Activated B cell treated with CpG ODN at 0.5 μM for 24 hours (primary cell): ENCODE measurements at regions not wholly inside any gene's neighbourhood (a gene's known extent, or its start where the extent isn't known, plus 50 kb on each side); places are given as distances from the start of the nearest gene placed in this dataset.

ENCODE experiments used
- ATAC-seq: fragments of 200-7000 bp; cut with Tn5 transposase; one replicate; pipeline ENCODE4 v1.10.0; 2021; ENCODE audit warnings: low read depth, mild to moderate bottlenecking, moderate library complexity
- CTCF ChIA-PET: fragments of 350-600 bp; sonication (Branson Sonifier 250); formaldehyde crosslinking; loops from one replicate; lab custom pipeline; 2021; ENCODE audit warnings: antibody characterized with exemption; lab: Charles Lee
- POLR2A ChIA-PET: fragments of 350-600 bp; sonication (Branson Sonifier 250); formaldehyde crosslinking; loops from one replicate; lab custom pipeline; 2021; ENCODE audit warnings: antibody characterized with exemption; lab: Charles Lee
- DNase-seq: peaks from one replicate; pipeline ENCODE4 v3.0.0; 2022
- H3K27ac Mint-ChIP-seq: one replicate; pipeline ENCODE4 v1.8.0; 2020; ENCODE audit warnings: mixed read lengths
- H3K27me3 Mint-ChIP-seq: one replicate; pipeline ENCODE4 v1.8.0; 2021; ENCODE audit warnings: mixed read lengths
- H3K36me3 Mint-ChIP-seq: one replicate; pipeline ENCODE4 v1.8.0; 2021; ENCODE audit warnings: low read depth, mixed read lengths
- H3K4me1 Mint-ChIP-seq: one replicate; pipeline ENCODE4 v1.8.0; 2021; ENCODE audit warnings: mixed read lengths
- H3K4me3 Mint-ChIP-seq: one replicate; pipeline ENCODE4 v1.8.0; 2020; ENCODE audit warnings: mild to moderate bottlenecking, mixed read lengths
- H3K9me3 Mint-ChIP-seq: one replicate; pipeline ENCODE4 v1.8.0; 2020; ENCODE audit warnings: mixed read lengths
- intact Hi-C: fragments of 100-400 bp; cut with micrococcal nuclease; formaldehyde crosslinking; loops from one replicate; pipeline ENCODE4 v1.15.1; 2024
- TF ChIP-seq, protein P1 (sequence below): fragments of 200-600 bp; IDR thresholded peaks from one replicate; pipeline ENCODE4 v1.8.0; 2022; ENCODE audit warnings: antibody characterized with exemption, mild to moderate bottlenecking

- Mint-ChIP-seq H3K27me3 (no peaks in the 10 kb centered on the region), H3K4me1 (no peaks in the 10 kb centered on the region), H3K27ac (no peak overlapping the region), H3K9me3 (peaks cover 5% of the 10 kb centered on the region), H3K4me3 (no peak overlapping the region), H3K36me3 (no peaks in the 10 kb centered on the region)
- DNase-seq (no peak), ATAC-seq (no peak)
- CTCF ChIA-PET, result no interaction called here
- TF ChIP-seq, protein P1, sequence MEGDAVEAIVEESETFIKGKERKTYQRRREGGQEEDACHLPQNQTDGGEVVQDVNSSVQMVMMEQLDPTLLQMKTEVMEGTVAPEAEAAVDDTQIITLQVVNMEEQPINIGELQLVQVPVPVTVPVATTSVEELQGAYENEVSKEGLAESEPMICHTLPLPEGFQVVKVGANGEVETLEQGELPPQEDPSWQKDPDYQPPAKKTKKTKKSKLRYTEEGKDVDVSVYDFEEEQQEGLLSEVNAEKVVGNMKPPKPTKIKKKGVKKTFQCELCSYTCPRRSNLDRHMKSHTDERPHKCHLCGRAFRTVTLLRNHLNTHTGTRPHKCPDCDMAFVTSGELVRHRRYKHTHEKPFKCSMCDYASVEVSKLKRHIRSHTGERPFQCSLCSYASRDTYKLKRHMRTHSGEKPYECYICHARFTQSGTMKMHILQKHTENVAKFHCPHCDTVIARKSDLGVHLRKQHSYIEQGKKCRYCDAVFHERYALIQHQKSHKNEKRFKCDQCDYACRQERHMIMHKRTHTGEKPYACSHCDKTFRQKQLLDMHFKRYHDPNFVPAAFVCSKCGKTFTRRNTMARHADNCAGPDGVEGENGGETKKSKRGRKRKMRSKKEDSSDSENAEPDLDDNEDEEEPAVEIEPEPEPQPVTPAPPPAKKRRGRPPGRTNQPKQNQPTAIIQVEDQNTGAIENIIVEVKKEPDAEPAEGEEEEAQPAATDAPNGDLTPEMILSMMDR, result no peak
- POLR2A ChIA-PET, result no interaction called here
- intact Hi-C loops, result no loop called here
These were observed 314.7 kb upstream of the CDH6 start for GRCh38 chr5:30878746-30879145.

DNA sequence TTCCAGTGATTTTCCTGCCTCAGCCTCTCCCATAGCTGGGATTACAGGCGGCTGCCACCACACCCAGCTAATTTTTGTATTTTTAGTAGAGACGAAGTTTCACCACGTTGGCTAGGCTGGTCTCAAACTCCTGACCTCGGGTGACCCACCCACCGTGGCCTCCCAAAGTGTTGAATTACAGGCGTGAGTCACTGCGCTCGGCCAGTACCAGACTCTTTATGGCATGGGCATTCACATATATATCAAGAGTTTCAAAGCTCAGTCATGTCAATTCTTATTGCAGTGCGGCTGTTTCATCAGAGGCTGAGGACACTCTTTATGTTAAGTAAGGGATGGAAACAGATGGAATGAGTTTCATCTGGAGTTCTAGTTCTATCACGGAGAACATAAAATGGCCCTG lies 315.2 kb upstream of the CDH6 start:
- H3K4me3 Mint-ChIP-seq, result no peak overlapping the region
- H3K4me1 Mint-ChIP-seq, result no peaks in the 10 kb centered on the region
- ChIA-PET CTCF (no interaction called here), POLR2A (no interaction called here)
- intact Hi-C loops, result no loop called here
- no peak for ATAC-seq
- no peaks in the 10 kb centered on the region for H3K27me3 Mint-ChIP-seq
- peaks cover 5% of the 10 kb centered on the region for H3K9me3 Mint-ChIP-seq
- TF ChIP-seq, protein P1, result no peak
- DNase-seq, result no peak
- no peaks in the 10 kb centered on the region for H3K36me3 Mint-ChIP-seq
- no peak overlapping the region for H3K27ac Mint-ChIP-seq

DNA sequence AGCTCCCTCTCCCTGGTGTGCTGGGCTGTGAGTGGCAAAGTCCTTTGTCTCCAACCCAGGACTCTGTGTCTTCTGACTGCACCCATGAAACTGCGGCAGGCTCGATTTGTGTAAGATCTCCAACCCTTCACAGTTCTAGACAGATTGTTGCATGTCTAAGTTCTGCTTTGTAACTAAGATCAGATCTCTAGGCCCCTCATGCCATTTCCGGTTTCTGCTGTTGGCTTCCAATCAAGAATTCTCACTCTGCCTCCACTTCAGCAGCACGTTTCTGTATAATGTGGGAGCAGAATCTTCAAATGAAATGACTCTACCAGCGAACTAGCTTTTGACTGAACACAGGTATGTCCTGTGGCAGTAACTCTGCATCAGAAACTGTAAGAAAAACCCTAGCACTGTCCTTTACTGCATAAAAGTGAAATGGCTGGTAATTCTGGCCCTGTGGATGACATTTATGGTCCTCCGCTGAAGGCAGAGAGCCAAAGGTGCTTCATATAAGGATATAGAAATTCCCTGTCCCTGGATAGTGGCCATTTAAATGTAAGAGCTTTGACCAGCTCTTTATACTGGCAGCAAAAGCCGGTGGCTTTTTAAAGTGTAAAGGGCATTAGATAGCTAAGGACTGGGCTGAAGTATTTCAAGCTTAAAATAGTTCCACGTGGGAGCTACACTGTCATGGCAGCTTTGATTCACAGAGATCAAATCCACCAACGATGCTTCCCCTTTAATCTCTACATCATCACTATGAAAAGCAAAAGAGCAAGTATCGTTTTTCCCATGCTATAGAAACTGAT lies 319.0 kb upstream of the CDH6 start:
- Mint-ChIP-seq H3K27me3 (no peaks in the 10 kb centered on the region), H3K4me3 (no peak overlapping the region), H3K9me3 (peaks cover 7% of the 10 kb centered on the region), H3K36me3 (no peaks in the 10 kb centered on the region), H3K27ac (no peak overlapping the region), H3K4me1 (no peaks in the 10 kb centered on the region)
- intact Hi-C loops, result no loop called here
- DNase-seq, result no peak
- ChIA-PET POLR2A (no interaction called here), CTCF (no interaction called here)
- ATAC-seq, result no peak
- TF ChIP-seq, protein P1, result no peak

- no peak overlapping the region for H3K27ac Mint-ChIP-seq
- POLR2A ChIA-PET, result no interaction called here
- no peak for ATAC-seq
These were observed 322.3 kb upstream of the CDH6 start for GRCh38 chr5:30871196-30871595.

DNA sequence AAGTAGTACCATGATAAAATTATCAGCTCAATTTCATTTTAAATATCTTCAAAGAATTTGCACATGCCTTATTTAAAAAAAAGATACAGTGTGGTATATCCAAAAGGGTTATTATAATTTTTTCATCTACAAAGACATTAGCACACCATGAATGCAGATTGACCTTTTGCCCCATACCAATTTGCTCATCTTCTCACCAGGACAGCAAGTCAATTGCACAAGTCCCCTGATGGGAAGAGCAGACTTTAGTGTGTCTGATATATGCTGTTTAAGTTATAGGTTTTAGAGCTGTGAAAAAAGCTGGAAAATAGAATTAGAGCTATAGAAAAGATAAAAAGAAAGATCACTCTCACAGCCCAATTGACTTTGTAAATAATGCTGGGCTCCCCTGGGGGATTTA lies 325.8 kb upstream of the CDH6 start:
- CTCF ChIA-PET, result no interaction called here
- no peak overlapping the region for H3K4me3 Mint-ChIP-seq
- no peak overlapping the region for H3K27ac Mint-ChIP-seq
- no peaks in the 10 kb centered on the region for H3K4me1 Mint-ChIP-seq
- peaks cover 9% of the 10 kb centered on the region for H3K9me3 Mint-ChIP-seq
- no peak for DNase-seq
- no peak for ATAC-seq
- no peaks in the 10 kb centered on the region for H3K27me3 Mint-ChIP-seq
- H3K36me3 Mint-ChIP-seq, result no peaks in the 10 kb centered on the region
- TF ChIP-seq, protein P1, result no peak
- intact Hi-C loops, result no loop called here
- POLR2A ChIA-PET, result no interaction called here

More at GRCh38 chr5:30871196-30871595, 322.3 kb upstream of the CDH6 start:
- no peaks in the 10 kb centered on the region for H3K27me3 Mint-ChIP-seq
- no peaks in the 10 kb centered on the region for H3K36me3 Mint-ChIP-seq
- TF ChIP-seq, protein P1, result no peak
- no peak overlapping the region for H3K4me3 Mint-ChIP-seq
- CTCF ChIA-PET, result no interaction called here
- no peaks in the 10 kb centered on the region for H3K4me1 Mint-ChIP-seq
- H3K9me3 Mint-ChIP-seq, result peaks cover 5% of the 10 kb centered on the region
- DNase-seq, result no peak
- intact Hi-C loops, result no loop called here
